ENCODE measurements at regions not wholly inside any gene's neighbourhood (a gene's known extent, or its start where the extent isn't known, plus 50 kb on each side); places are given as distances from the start of the nearest gene placed in this dataset.

GRCh38 chr1:232134365-232134764 lies 495.6 kb downstream of the SIPA1L2 start:
- no peak for DNase-seq
- H3K4me3 ChIP-seq: no peak overlapping the region
- peaks cover 0 to 6% (median 3%) of the 10 kb centered on the region in 3 donors for H3K9me3 ChIP-seq
- H3K36me3 ChIP-seq: no peaks in the 10 kb centered on the region
- TF ChIP-seq CTCF (IDR thresholded peaks at IDR 0.05): no peak
- no peaks in the 10 kb centered on the region for H3K4me1 ChIP-seq
- H3K27me3 ChIP-seq: no peaks in the 10 kb centered on the region
- no peak overlapping the region for H3K27ac ChIP-seq
- intact Hi-C loops (cut with DNase I; ENCODE audit: low total_unique reads): no loop called here

GRCh38 chr1:232132572-232132971 lies 497.4 kb downstream of the SIPA1L2 start:
- Histone ChIP-seq H3K27ac (no peak overlapping the region), H3K27me3 (no peaks in the 10 kb centered on the region), H3K4me1 (no peaks in the 10 kb centered on the region), H3K36me3 (no peaks in the 10 kb centered on the region), H3K9me3 (peaks cover 0 to 6% (median 3%) of the 10 kb centered on the region in 3 donors), H3K4me3 (no peak overlapping the region)
- TF ChIP-seq CTCF (IDR thresholded peaks at IDR 0.05): no peak
- DNase-seq: no peak
- intact Hi-C loops (cut with DNase I; ENCODE audit: low total_unique reads): no loop called here

- H3K27me3 ChIP-seq: no peaks in the 10 kb centered on the region
- no peak overlapping the region for H3K4me3 ChIP-seq
- intact Hi-C loops (cut with DNase I; ENCODE audit: low total_unique reads): no loop called here
- no peak overlapping the region for H3K27ac ChIP-seq
- TF ChIP-seq CTCF (IDR thresholded peaks at IDR 0.05): no peak
- DNase-seq: no peak
- no peaks in the 10 kb centered on the region for H3K36me3 ChIP-seq
- H3K4me1 ChIP-seq: no peaks in the 10 kb centered on the region
- peaks cover 0 to 6% (median 3%) of the 10 kb centered on the region in 3 donors for H3K9me3 ChIP-seq
Measured at GRCh38 chr1:232131715-232132391, 498.1 kb downstream of the SIPA1L2 start.

GRCh38 chr1:232130815-232131480 lies 499.0 kb downstream of the SIPA1L2 start:
- intact Hi-C loops (cut with DNase I; ENCODE audit: low total_unique reads): no loop called here
- no peak overlapping the region for H3K4me3 ChIP-seq
- H3K36me3 ChIP-seq: no peaks in the 10 kb centered on the region
- H3K9me3 ChIP-seq: peaks cover 0 to 3% (median under 1%) of the 10 kb centered on the region in 3 donors
- H3K27me3 ChIP-seq: no peaks in the 10 kb centered on the region
- no peak overlapping the region for H3K27ac ChIP-seq
- no peak for TF ChIP-seq CTCF (IDR thresholded peaks at IDR 0.05)
- no peak for DNase-seq
- no peaks in the 10 kb centered on the region for H3K4me1 ChIP-seq

GRCh38 chr1:232127190-232127589 lies 500.6 kb downstream of the DISC1 start:
- Histone ChIP-seq H3K36me3 (no peaks in the 10 kb centered on the region), H3K9me3 (peaks cover 0 to 3% (median 0%) of the 10 kb centered on the region in 3 donors), H3K4me3 (no peak overlapping the region), H3K27ac (no peak overlapping the region), H3K4me1 (no peaks in the 10 kb centered on the region), H3K27me3 (no peaks in the 10 kb centered on the region)
- intact Hi-C loops (cut with DNase I; ENCODE audit: low total_unique reads): no loop called here
- DNase-seq: no peak
- TF ChIP-seq CTCF (IDR thresholded peaks at IDR 0.05): no peak

Data from tibial artery (tissue), 4 donors.